ENCODE measurements at regions not wholly inside any gene's neighbourhood (a gene's known extent, or its start where the extent isn't known, plus 50 kb on each side); places are given as distances from the start of the nearest gene placed in this dataset.

DNA sequence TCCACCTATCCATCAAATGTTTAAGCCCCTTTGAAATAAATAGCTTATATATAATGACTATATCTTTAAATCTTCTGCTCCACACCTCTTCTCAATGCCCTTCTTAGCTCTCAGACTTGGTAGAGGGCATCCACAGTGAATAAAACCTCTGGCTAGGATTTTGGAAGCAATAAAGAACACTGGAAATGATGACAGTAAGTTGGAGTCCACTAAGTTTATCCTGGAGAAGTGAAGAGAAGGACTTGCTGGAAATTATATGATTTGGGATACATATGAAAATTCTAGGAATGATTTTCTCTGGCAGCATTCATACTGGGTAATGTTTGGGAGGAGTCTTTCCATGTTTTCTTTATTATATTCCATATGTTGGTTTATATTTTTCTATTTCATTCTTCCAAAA, 133.5 kb upstream of the KL start:
- no peak for TF ChIP-seq POLR2AphosphoS5 (IDR thresholded peaks at IDR 0.05)
- TF ChIP-seq, protein P1, sequence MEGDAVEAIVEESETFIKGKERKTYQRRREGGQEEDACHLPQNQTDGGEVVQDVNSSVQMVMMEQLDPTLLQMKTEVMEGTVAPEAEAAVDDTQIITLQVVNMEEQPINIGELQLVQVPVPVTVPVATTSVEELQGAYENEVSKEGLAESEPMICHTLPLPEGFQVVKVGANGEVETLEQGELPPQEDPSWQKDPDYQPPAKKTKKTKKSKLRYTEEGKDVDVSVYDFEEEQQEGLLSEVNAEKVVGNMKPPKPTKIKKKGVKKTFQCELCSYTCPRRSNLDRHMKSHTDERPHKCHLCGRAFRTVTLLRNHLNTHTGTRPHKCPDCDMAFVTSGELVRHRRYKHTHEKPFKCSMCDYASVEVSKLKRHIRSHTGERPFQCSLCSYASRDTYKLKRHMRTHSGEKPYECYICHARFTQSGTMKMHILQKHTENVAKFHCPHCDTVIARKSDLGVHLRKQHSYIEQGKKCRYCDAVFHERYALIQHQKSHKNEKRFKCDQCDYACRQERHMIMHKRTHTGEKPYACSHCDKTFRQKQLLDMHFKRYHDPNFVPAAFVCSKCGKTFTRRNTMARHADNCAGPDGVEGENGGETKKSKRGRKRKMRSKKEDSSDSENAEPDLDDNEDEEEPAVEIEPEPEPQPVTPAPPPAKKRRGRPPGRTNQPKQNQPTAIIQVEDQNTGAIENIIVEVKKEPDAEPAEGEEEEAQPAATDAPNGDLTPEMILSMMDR (IDR thresholded peaks at IDR 0.05): no peak

Measured in prostate gland (tissue), 2 donors.